Liver (tissue), 8 donors: ENCODE measurements at regions not wholly inside any gene's neighbourhood (a gene's known extent, or its start where the extent isn't known, plus 50 kb on each side); places are given as distances from the start of the nearest gene placed in this dataset.

ENCODE experiments used
- DNase-seq: peaks from one replicate; pipeline ENCODE4 v3.0.0-alpha.2; 2017; ENCODE audit warnings: low spot score
- H3K27ac ChIP-seq, 2 donors: one replicate each; pipeline ENCODE4 v1.7.0; 2013; ENCODE audit warnings: inconsistent platforms in 2 of 2, low read length in 2 of 2, control low read depth in 1 of 2, low read depth in 1 of 2, mild to moderate bottlenecking in 1 of 2
- H3K27me3 ChIP-seq, 4 donors: one replicate each; pipeline versions ENCODE4 v1.6.1 to v1.7.0; 2013; ENCODE audit warnings: low read length in 3 of 4, inconsistent platforms in 1 of 4, mild to moderate bottlenecking in 1 of 4, moderate library complexity in 1 of 4; ENCODE audit not compliant: control insufficient read depth in 4 of 4, insufficient read depth in 4 of 4
- H3K36me3 ChIP-seq, 4 donors: one replicate each; pipeline versions ENCODE4 v1.6.1 to v1.7.0; 2013; ENCODE audit warnings: low read length in 3 of 4, mild to moderate bottlenecking in 3 of 4, low read depth in 1 of 4, moderate library complexity in 1 of 4; ENCODE audit not compliant: control insufficient read depth in 4 of 4, insufficient read depth in 3 of 4
- H3K4me1 ChIP-seq, 4 donors: one replicate each; pipeline versions ENCODE4 v1.6.1 to v1.7.0; 2013; ENCODE audit warnings: low read length in 3 of 4, mild to moderate bottlenecking in 3 of 4, moderate library complexity in 1 of 4; ENCODE audit not compliant: control insufficient read depth in 4 of 4, insufficient read depth in 4 of 4
- H3K4me3 ChIP-seq, 3 donors: one replicate each; pipeline versions ENCODE4 v1.6.1 to v1.7.0; 2013; ENCODE audit warnings: low read length in 3 of 3, control low read depth in 1 of 3, low read depth in 1 of 3, mild to moderate bottlenecking in 1 of 3
- H3K9ac ChIP-seq, 2 donors: one replicate each; pipeline ENCODE4 v1.7.0; 2013; ENCODE audit warnings: low read length in 2 of 2, mild to moderate bottlenecking in 2 of 2, moderate library complexity in 2 of 2, control low read depth in 1 of 2, low read depth in 1 of 2
- H3K9me3 ChIP-seq, 4 donors: one replicate each; pipeline versions ENCODE4 v1.6.1 to v1.7.0; 2013; ENCODE audit warnings: low read length in 3 of 4; ENCODE audit not compliant: control insufficient read depth in 4 of 4
- EGR1 ChIP-seq, 2 donors: IDR thresholded peaks; 2 replicates each; pipeline ENCODE4 v1.6.1; 2016 to 2018; ENCODE audit warnings: antibody characterized with exemption in 2 of 2, low read depth in 2 of 2
- FOXA1 ChIP-seq: IDR thresholded peaks from 2 replicates; pipeline ENCODE4 v1.6.1; 2016; ENCODE audit warnings: antibody characterized with exemption
- FOXA2 ChIP-seq: IDR thresholded peaks from 2 replicates; pipeline ENCODE4 v1.6.1; 2016; ENCODE audit warnings: antibody characterized with exemption
- GABPA ChIP-seq, 2 donors: IDR thresholded peaks in 1 of 2; conservative IDR thresholded peaks in 1 of 2; 2 replicates each; pipeline ENCODE4 v1.6.1; 2016; ENCODE audit warnings: antibody characterized with exemption in 2 of 2, mild to moderate bottlenecking in 1 of 2, moderate library complexity in 1 of 2
- HNF4A ChIP-seq, 2 donors: conservative IDR thresholded peaks; 2 replicates each; pipeline ENCODE4 v1.6.1; 2016; ENCODE audit warnings: antibody characterized with exemption in 2 of 2, mild to moderate bottlenecking in 2 of 2
- HNF4G ChIP-seq: IDR thresholded peaks from 2 replicates; pipeline ENCODE4 v1.6.1; 2016; ENCODE audit warnings: antibody characterized with exemption
- JUND ChIP-seq, 2 donors: IDR thresholded peaks; 2 replicates each; pipeline ENCODE4 v1.6.1; 2016; ENCODE audit warnings: antibody characterized with exemption in 2 of 2
- NR2F2 ChIP-seq: IDR thresholded peaks from 2 replicates; pipeline ENCODE4 v1.6.1; 2016; ENCODE audit warnings: antibody characterized with exemption
- RAD21 ChIP-seq, 2 donors: IDR thresholded peaks; 2 replicates each; pipeline ENCODE4 v1.6.1; 2016; ENCODE audit warnings: antibody characterized with exemption in 2 of 2, mild to moderate bottlenecking in 2 of 2
- RXRA ChIP-seq, 2 donors: IDR thresholded peaks; 2 replicates each; pipeline ENCODE4 v1.6.1; 2017 to 2018; ENCODE audit warnings: antibody characterized with exemption in 2 of 2, mild to moderate bottlenecking in 1 of 2
- SP1 ChIP-seq: IDR thresholded peaks from 2 replicates; pipeline ENCODE4 v1.6.1; 2018; ENCODE audit warnings: antibody characterized with exemption, mild to moderate bottlenecking
- TAF1 ChIP-seq: conservative IDR thresholded peaks from 2 replicates; pipeline ENCODE4 v1.6.1; 2016; ENCODE audit warnings: antibody characterized with exemption, mild to moderate bottlenecking
- YY1 ChIP-seq: IDR thresholded peaks from 2 replicates; pipeline ENCODE4 v1.6.1; 2016; ENCODE audit warnings: antibody characterized with exemption, mild to moderate bottlenecking
- WGBS: extraction: QIAGEN DNeasy Blood & Tissue Kit; methylation state at CpG from one replicate; pipeline ENCODE4 v1.1.7; 2013; 5-methylcytosine and 5-hydroxymethylcytosine counted together
- TF ChIP-seq, protein P1 (sequence below): IDR thresholded peaks from 2 replicates; pipeline ENCODE4 v1.6.1; 2016; ENCODE audit warnings: antibody characterized with exemption
- TF ChIP-seq, protein P2 (sequence below): IDR thresholded peaks from 2 replicates; pipeline ENCODE4 v1.6.1; 2016; ENCODE audit warnings: antibody characterized with exemption, mild to moderate bottlenecking
- TF ChIP-seq, protein P3 (sequence below): IDR thresholded peaks from 2 replicates; pipeline ENCODE4 v1.6.1; 2016; ENCODE audit warnings: antibody characterized with exemption
- TF ChIP-seq, protein P4 (sequence below): IDR thresholded peaks from 2 replicates; pipeline ENCODE4 v1.6.1; 2016; ENCODE audit warnings: antibody characterized with exemption
- TF ChIP-seq, protein P5 (sequence below): fragments of 150-350 bp; IDR thresholded peaks from 2 replicates; pipeline ENCODE4 v1.5.1; 2017; ENCODE audit warnings: improper control_type of control experiment, low read depth, low read length; ENCODE audit not compliant: missing input control
- donor health status: healthy.
- donor health status: healthy.
- donor health status: healthy.
- donor health status: healthy.
- donor health status: healthy.

DNA sequence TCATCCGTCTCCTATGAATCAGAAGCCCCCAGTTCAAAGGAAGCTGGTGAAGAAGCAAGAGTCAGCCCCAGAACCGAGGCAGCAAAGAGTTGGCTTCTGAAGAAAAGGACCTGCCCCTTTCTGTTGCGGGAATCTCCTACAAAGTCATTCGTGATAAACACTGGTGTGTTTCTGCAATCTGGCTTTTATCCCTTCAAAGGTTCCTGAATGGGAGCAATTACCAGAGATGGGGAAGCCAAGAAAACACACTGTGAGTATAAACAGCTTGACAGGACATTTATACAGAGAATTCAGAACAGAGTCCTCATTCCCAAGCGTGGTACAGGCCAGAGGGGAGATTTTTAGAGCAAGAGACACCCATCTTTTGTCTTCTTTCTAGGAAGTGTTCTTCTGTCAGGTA lies 226.8 kb upstream of the LNX1 start:
- Histone ChIP-seq H3K36me3 (no peaks in the 10 kb centered on the region), H3K9me3 (no peaks in the 10 kb centered on the region), H3K9ac (no peak overlapping the region), H3K27me3 (no peaks in the 10 kb centered on the region), H3K4me3 (no peak overlapping the region), H3K27ac (no peak overlapping the region), H3K4me1 (no peaks in the 10 kb centered on the region)
- TF ChIP-seq EGR1 (IDR thresholded peaks at IDR 0.05; ENCODE audit: low read depth in 2 of 2) (no peak), HNF4G (no peak), YY1 (no peak), RAD21 (IDR thresholded peaks at IDR 0.05) (no peak), JUND (IDR thresholded peaks at IDR 0.05) (no peak), FOXA2 (no peak), TAF1 (no peak), FOXA1 (no peak), SP1 (no peak), RXRA (IDR thresholded peaks at IDR 0.05) (no peak), NR2F2 (no peak), HNF4A (conservative IDR thresholded peaks at IDR 0.05) (no peak), GABPA (IDR thresholded peaks at IDR 0.05 in 1 of 2, conservative IDR thresholded peaks at IDR 0.05 in 1 of 2) (no peak)
- TF ChIP-seq, protein P1, sequence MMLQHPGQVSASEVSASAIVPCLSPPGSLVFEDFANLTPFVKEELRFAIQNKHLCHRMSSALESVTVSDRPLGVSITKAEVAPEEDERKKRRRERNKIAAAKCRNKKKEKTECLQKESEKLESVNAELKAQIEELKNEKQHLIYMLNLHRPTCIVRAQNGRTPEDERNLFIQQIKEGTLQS, result no peak
- TF ChIP-seq, protein P2, sequence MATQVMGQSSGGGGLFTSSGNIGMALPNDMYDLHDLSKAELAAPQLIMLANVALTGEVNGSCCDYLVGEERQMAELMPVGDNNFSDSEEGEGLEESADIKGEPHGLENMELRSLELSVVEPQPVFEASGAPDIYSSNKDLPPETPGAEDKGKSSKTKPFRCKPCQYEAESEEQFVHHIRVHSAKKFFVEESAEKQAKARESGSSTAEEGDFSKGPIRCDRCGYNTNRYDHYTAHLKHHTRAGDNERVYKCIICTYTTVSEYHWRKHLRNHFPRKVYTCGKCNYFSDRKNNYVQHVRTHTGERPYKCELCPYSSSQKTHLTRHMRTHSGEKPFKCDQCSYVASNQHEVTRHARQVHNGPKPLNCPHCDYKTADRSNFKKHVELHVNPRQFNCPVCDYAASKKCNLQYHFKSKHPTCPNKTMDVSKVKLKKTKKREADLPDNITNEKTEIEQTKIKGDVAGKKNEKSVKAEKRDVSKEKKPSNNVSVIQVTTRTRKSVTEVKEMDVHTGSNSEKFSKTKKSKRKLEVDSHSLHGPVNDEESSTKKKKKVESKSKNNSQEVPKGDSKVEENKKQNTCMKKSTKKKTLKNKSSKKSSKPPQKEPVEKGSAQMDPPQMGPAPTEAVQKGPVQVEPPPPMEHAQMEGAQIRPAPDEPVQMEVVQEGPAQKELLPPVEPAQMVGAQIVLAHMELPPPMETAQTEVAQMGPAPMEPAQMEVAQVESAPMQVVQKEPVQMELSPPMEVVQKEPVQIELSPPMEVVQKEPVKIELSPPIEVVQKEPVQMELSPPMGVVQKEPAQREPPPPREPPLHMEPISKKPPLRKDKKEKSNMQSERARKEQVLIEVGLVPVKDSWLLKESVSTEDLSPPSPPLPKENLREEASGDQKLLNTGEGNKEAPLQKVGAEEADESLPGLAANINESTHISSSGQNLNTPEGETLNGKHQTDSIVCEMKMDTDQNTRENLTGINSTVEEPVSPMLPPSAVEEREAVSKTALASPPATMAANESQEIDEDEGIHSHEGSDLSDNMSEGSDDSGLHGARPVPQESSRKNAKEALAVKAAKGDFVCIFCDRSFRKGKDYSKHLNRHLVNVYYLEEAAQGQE, result no peak
- TF ChIP-seq, protein P3, sequence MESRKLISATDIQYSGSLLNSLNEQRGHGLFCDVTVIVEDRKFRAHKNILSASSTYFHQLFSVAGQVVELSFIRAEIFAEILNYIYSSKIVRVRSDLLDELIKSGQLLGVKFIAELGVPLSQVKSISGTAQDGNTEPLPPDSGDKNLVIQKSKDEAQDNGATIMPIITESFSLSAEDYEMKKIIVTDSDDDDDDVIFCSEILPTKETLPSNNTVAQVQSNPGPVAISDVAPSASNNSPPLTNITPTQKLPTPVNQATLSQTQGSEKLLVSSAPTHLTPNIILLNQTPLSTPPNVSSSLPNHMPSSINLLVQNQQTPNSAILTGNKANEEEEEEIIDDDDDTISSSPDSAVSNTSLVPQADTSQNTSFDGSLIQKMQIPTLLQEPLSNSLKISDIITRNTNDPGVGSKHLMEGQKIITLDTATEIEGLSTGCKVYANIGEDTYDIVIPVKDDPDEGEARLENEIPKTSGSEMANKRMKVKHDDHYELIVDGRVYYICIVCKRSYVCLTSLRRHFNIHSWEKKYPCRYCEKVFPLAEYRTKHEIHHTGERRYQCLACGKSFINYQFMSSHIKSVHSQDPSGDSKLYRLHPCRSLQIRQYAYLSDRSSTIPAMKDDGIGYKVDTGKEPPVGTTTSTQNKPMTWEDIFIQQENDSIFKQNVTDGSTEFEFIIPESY, result no peak
- TF ChIP-seq, protein P4, sequence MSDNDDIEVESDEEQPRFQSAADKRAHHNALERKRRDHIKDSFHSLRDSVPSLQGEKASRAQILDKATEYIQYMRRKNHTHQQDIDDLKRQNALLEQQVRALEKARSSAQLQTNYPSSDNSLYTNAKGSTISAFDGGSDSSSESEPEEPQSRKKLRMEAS, result no peak
- TF ChIP-seq, protein P5, sequence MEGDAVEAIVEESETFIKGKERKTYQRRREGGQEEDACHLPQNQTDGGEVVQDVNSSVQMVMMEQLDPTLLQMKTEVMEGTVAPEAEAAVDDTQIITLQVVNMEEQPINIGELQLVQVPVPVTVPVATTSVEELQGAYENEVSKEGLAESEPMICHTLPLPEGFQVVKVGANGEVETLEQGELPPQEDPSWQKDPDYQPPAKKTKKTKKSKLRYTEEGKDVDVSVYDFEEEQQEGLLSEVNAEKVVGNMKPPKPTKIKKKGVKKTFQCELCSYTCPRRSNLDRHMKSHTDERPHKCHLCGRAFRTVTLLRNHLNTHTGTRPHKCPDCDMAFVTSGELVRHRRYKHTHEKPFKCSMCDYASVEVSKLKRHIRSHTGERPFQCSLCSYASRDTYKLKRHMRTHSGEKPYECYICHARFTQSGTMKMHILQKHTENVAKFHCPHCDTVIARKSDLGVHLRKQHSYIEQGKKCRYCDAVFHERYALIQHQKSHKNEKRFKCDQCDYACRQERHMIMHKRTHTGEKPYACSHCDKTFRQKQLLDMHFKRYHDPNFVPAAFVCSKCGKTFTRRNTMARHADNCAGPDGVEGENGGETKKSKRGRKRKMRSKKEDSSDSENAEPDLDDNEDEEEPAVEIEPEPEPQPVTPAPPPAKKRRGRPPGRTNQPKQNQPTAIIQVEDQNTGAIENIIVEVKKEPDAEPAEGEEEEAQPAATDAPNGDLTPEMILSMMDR, result no peak
- WGBS, result 59% methylated on average over 5 of the region's 5 CpGs
- no peak for DNase-seq
